ENCODE measurements at regions not wholly inside any gene's neighbourhood (a gene's known extent, or its start where the extent isn't known, plus 50 kb on each side); places are given as distances from the start of the nearest gene placed in this dataset.

- DNase-seq: no peak
These were observed 246.8 kb upstream of the NWD2 start for GRCh38 chr4:36997727-36998126.

- DNase-seq: no peak
These were observed 244.3 kb upstream of the NWD2 start for GRCh38 chr4:37000281-37000680.

DNA sequence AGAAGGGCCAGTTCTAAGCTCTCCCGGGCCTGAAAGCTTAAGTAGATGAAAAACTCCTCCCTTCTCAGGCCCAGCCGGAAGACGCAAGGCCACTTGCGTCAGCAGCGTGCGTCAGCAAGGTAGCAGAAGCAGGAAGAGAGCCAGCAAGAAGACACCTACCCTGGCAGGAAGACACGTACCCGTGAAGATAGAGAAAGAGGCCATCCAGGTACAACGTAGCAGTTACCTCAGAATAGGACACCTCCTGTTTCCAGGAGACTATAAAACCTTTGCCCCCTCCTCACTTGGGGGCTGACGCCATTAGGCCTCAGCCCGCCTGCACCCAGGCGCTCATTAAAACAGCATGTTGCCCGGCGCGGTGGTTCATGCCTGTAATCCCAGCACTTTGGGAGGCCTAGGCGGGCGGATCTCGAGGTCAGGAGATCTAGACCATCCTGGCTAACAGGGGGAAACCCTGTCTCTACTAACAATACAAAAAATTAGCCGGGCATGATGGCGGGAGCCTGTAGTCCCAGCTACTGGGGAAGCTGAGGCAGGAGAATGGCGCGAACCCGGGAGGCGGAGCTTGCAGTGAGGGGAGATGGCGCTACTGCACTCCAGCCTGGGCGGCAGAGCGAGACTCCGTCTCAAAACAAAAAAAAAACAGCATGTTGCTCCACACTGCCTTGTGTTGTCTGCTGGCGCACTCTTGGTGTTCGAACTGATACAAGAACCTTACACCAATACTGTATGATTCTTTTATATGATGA, 242.7 kb upstream of the NWD2 start:
- DNase-seq: no peak

DNA sequence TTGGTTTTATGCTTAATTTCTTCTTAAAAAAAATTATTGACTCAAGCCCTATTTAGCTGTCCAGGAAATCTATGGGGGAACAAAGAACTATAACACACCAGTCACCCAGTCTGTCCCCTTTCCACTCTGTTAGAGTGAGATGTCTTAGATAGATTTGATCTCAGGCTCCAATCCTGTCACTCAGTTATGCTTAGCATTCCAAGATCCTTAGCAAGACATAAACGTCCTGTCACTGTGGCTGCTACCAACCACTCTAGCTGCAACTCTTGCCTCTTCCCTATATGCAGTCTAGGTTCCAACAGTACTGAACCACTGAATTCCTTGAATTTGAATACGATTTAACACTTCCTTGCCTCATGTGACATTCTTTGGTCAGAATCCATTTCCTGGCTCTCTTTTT, 241.9 kb upstream of the NWD2 start:
- DNase-seq: no peak

- DNase-seq: no peak
These were observed 236.3 kb upstream of the NWD2 start for GRCh38 chr4:37008199-37008598.

DNA sequence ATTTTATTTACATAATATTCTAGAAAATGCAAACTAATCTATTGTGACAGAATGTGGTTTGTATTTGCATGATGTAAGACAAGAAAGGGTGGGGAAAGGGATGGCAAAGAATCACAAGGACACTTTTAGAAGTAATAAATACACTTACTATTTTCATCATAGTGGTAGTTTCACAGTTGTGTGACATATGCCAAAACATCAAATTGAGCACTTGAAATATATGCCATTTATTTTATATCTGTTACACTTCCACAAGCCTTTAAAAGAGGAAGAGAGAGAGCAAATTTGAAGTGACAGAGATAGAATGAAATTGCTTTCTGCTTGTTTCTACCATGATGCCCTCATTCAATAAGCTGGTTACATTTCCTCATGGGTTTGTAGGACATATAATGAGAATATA, 230.0 kb upstream of the NWD2 start:
- no peak for DNase-seq

DNA sequence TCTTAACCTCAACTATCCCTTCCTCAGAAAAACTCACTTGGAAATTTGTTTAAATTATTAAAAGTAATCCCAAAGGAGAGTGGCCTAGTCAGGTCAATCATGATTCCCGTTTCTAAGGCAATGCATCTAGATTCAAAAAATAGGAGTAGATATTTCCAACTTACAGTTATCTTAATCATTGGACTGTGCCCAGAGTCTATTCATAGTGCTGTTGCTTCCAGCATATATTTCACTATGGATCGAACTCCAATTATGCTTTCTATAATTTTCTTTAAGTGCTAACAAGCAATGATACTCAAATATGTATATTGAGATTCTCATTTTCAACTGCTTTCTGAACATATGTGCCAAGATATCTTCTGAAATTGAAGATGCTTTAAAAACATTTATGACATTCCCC, 229.2 kb upstream of the NWD2 start:
- no peak for DNase-seq

DNA sequence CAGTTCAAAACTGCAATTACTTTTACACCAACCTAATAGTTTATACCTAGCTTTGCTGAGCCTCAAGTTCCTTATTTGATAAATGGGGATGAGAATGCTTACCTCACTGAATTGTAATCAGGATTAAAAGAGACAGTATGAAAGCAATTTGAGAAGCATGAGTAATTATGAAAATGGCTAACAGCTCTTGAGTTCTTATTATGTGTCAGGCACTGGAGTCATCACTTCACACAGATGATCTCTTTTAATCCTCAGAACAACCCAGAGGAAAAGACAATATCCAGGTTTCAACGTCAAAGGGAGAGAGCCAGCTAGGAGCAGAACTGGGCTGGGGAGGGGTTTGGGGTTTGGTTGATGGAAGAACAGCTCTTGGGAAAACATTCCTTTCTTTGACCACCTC, 221.0 kb upstream of the NWD2 start:
- DNase-seq: no peak

GRCh38 chr4:37023996-37024395, 220.5 kb upstream of the NWD2 start:
- DNase-seq: no peak

DNA sequence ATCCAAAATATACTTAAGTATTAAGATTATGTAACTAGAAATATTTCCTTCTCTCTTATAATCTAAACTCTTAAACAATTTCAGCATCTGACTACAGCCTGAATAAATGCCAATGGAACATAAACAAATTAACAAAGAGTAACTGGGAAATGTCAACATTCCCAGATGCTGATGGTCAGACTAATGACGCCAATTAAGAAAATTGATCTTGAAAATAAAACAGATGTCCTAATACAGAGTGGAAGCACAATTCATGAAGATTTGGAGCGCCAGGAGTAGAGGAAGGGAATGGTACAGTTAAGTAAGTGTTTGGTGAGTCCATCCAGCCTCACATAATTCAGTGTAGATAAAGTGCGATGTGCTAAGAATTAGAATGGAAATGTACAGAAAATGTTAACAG, 203.7 kb upstream of the NWD2 start:
- DNase-seq: no peak

DNA sequence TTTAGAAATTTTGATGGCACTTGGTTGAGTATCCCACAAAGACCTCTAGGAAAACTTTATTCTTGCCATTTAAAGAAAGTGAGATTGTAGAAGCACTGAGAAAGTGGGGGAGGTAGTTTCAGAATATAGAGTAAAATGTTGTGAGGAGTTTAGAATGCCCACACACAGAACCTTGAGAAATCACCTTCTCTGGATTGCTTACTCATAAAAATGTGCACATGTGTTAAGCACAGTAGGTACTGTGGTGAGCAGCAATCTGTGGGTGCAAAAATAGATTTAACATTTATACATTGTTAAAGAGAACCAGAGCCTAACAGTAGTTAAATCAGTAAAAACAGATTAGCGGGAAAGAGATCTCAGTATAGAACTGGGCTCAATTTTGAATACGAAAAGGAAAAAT, 201.2 kb upstream of the NWD2 start:
- DNase-seq: no peak

DNA sequence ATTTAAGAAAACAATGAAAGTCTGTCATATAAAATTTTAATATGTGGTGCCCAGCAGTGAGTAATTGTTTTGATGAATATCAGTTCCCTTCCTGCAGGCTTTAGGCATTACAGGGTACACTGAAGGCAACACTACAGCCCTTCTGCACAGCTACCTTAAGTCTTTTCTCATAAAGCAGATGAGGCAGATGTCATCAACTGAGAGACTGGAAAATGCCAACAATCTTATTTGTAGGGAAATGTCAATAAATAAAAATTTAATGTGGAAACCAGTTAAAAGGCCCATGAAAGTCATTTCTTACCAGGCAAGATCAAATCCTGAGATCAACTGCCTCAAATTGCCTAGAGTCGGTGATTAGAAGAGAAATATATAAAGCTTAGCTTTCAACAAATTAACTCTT, 193.4 kb upstream of the NWD2 start:
- DNase-seq: no peak

GRCh38 chr4:37051866-37052265, 192.7 kb upstream of the NWD2 start:
- DNase-seq: no peak

DNA sequence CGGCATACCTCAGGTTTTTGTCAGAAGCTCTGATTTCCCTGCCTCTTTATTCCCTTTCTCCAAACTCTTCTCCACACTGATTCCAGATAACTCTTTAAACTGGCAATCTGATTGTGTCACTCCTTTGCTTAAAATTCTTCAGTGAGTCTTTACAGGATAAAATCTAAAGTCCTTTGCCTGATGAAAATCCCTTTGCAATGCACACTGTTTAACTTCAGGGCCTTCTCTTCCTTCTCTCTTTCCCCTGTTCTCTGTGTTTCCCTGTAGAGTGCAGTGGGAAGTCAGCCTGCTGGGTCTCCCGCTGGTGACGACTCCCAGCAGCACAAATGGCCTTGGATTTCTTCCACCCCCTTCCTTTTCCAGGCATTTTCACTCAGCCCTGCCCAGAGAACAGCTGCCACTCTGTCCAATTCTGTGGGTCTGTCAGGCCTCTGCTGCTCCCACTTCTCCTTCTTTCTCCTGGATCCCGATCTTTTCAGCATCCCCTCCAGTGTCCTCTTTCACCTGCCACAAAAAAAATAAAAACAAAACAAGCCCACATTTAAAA, 189.9 kb upstream of the NWD2 start:
- DNase-seq: no peak

DNA sequence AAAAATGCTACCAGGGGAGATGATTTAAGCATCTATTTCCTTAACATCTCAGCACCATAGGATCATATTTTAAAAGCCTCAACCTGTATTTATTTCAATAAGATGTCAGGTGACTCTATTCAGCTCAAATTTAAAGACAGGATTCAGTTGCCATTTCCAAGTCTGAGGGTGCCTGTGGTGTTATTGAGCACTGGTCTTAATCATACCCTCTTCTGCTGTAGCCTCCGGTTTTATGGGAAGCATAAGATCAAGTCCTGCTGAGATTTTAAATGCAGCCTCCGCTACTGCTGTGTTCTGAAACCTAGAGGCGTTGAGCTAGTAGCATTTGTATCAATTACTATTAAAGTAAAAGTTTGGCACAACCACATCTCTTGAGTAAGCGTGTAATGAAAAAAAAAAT, 185.7 kb upstream of the NWD2 start:
- no peak for DNase-seq

- DNase-seq: no peak
These were observed 178.4 kb upstream of the NWD2 start for GRCh38 chr4:37066159-37066558.

DNA sequence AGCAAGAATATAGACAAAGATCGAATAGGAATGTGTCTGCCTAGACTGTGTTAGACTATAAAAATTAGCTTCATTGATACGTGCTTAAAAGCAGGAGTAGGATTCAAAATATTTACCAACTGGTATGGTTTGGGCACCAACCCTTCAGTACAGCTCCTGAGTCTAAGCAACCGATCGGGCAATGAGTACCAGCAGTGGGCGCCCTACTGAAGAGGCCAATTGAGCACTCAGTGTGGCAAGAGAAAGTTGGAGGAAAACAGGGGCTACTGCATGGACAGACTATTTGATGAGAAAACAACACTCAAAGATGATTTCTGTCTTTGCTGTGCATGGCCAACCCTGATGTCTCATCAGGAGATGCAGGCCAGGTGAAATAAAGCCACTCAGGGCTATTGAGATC, 176.0 kb upstream of the NWD2 start:
- DNase-seq: peak in 1 of 2 donors; percentile 2

DNA sequence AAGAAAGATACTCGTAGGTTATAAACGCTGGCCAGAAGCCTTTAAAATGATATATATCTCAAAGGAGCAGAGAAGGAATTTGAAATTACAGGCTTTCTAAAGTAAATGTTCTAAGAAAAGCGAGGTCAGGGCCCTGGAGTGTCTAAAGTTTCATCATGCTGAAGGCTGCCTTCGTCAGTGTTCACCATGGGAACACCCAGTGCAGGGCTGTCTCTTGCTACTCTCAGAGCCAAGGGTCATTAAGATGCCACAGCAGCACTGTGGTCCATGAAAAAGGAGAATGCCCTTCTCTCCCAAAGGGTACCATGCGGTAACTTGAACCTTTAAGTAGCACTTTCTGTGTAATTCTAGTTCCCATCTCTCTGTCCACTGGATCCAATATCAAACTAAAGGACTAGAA, 174.5 kb upstream of the NWD2 start:
- no peak for DNase-seq

DNA sequence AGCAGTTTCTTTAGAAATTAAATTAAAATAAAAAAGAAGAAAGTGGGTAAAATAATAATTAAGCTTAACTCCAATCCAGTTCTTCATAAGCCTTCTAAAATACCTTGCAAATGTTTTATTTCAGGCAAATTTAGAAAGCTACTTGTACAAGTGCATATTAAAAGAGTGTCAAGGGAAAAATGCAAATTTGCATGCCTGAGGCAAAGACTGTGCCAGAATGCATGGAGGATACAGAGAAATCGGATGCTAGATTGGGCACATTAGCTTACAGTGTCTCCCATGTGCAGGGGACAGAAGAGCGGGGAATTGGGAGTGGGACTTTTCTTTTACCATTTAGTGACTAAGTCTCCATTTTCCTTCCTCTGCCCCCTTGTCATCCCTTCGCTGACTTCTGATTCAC, 173.0 kb upstream of the NWD2 start:
- DNase-seq: no peak

- no peak for DNase-seq
These were observed 171.2 kb upstream of the NWD2 start for GRCh38 chr4:37073226-37073840.

DNA sequence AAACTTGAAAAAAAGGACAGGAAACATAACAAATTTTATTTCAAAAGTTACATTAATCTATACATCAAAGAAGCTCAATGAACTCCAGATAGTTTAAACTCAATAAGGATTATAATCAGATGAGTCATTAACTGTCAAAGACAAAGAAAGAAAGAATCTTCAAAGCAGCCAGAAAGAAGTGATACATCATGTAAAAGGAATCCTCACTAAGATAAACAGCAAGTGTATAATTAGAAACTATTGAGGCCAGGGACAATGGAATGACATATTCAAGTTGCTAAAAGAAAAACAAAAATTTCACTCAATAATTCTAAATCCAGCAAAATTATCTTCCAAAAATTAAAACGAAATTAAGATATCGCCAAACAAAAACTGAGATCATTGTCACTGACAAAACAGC, 161.6 kb upstream of the NWD2 start:
- DNase-seq: no peak

DNA sequence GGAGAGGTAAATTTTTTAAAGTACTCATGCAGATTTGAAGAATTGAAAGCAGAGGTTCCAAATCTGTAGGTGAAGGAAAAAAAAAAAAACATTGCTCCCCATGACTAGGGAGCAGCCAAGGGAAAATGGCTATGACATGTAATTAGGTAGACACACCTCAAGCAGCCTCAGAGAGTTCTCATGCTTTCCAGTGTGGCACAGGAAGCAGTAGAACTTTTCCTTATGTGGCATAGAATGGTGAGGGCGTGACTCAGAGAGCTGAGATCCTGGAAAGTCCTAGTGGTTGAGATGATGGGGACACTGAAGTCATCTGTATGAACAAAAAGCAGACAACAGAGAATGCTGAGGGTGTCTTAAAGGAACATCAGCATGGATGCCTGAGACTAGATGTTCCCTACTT, 148.6 kb upstream of the NWD2 start:
- no peak for DNase-seq

DNA sequence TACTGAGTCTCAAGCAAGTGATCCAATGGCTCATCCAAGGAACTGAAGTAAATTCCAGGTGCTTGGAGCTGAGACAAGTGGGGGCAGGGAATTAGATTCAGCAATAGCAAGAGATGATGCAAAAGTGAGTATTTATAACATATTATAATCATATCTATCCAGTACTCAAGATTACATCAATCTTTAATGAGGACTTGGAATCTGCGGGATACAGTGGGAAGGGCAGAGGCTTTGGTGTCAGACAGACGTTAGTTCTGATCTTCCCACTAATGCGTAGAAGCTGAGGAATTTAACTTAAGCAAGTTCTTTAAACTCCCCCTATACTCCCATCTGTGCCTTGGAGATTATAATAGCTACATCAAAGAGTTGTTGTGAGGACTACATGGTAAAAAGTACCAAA, 143.4 kb upstream of the NWD2 start:
- no peak for DNase-seq

DNA sequence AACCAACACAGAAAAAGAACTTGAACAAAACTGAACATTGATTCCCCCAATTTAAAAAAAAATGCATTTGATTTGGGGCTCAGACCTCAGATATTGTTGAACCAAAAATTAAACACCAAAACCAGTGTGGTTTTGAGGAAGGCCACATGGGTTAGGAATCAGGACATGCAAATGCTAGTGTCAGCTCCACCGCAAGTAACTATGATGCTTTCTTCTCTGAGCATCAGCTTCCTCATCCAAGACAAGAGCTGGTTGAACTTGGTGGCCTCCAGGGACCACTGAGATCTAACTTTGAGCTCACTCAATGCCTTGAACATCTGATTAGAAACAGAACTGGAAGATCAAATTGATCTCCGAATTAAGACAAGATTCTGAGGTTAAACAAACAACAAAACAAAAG, 142.9 kb upstream of the NWD2 start:
- no peak for DNase-seq

- DNase-seq: no peak
These were observed 134.8 kb upstream of the NWD2 start for GRCh38 chr4:37109756-37110155.
